ENCODE measurements at regions not wholly inside any gene's neighbourhood (a gene's known extent, or its start where the extent isn't known, plus 50 kb on each side); places are given as distances from the start of the nearest gene placed in this dataset.

DNA sequence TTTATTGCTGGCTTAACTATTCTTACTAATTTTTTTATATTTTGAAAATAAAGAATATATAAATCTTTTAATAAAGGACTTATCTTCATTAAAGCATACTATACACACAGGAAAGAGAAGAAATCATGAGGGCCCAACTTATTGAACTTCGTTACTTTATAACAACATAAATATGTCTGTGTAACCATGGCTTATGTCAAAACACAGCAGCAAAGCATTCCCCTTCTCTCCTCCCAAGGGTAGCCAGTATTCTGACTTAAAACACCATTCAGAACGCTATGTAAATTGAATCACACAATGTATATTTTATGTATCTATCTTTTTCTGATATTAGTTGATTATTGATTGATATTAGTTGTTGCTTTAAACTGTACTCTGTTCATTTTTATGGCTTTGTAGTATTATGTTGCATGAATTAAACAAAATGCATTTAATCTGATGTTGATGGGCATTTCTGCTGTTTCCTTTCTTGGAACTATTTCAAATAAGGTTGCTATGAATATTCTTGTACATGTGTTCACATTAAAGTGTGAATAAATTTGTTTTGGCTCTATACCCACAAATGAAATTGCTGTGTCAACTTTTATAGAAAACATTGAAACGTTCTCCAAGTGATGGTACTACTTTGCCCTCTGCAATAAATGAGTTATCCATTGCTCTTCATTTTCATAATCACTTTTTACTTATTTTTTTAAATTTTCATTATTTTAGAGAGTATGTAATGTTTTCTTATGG lies 188.7 kb downstream of the RND3 start:
- no peak overlapping the region for H2BK20ac ChIP-seq (ENCODE audit: low read depth, low read length, poor library complexity, severe bottlenecking)
- H3K79me2 ChIP-seq (ENCODE audit: insufficient read depth, low read length): no peaks in the 10 kb centered on the region
- no peaks in the 10 kb centered on the region for H3K4me1 ChIP-seq (ENCODE audit: insufficient read depth, low read length)
- no peak overlapping the region for H2BK15ac ChIP-seq (ENCODE audit: low read depth, low read length)
- H3K9me3 ChIP-seq (ENCODE audit: control insufficient read depth, low read depth, low read length): no peaks in the 10 kb centered on the region
- H3K14ac ChIP-seq (ENCODE audit: insufficient read depth, low read length): no peak overlapping the region
- no peak overlapping the region for H4K8ac ChIP-seq (replicated peaks; ENCODE audit: insufficient read length, low read depth, low read length)
- no peaks in the 10 kb centered on the region for H3K27me3 ChIP-seq (ENCODE audit: insufficient read depth, low read length)
- no peaks in the 10 kb centered on the region for H3K79me1 ChIP-seq (ENCODE audit: insufficient read depth, low read depth, low read length, poor library complexity, severe bottlenecking)
- no peak overlapping the region for H2AK5ac ChIP-seq (ENCODE audit: insufficient read length, low read length)
- TF ChIP-seq CTCF (conservative IDR thresholded peaks at IDR 0.05): no peak
- H2BK120ac ChIP-seq (ENCODE audit: low read depth, low read length, poor library complexity, severe bottlenecking): no peak overlapping the region
- H4K20me1 ChIP-seq (ENCODE audit: control insufficient read depth, insufficient read depth, insufficient read length): no peaks in the 10 kb centered on the region
- Mint-ChIP-seq H3K9me3 (peaks cover 25 to 27% of the 10 kb centered on the region in 2 experiments), H3K4me3 (no peak overlapping the region), H3K4me1 (no peaks in the 10 kb centered on the region), H3K27ac (no peak overlapping the region), H3K27me3 (ENCODE audit: low read depth) (no peaks in the 10 kb centered on the region), H3K36me3 (ENCODE audit: insufficient read depth in 1 of 3, low read depth in 3 of 3) (peaks cover 3 to 27% (median 17%) of the 10 kb centered on the region in 3 experiments; a peak in 6 of 7 replicates)
- no peak overlapping the region for H3K18ac ChIP-seq (ENCODE audit: insufficient read length, low read depth, low read length)
- H4K91ac ChIP-seq (ENCODE audit: insufficient read length, low read depth, low read length): no peak overlapping the region
- no peak for DNase-seq
- H2BK5ac ChIP-seq (ENCODE audit: insufficient read length, low read length): no peak overlapping the region
- WGBS (ENCODE audit: extremely low coverage, insufficient read length, low lambda C conversion rate): no CpG with 5 or more reads among the region's 3 CpGs
- no peak overlapping the region for H3T11ph ChIP-seq (ENCODE audit: low read length)
- no peak overlapping the region for H3K56ac ChIP-seq (ENCODE audit: insufficient read length, low read depth, low read length)
- H3K9ac ChIP-seq (ENCODE audit: extremely low read depth, insufficient read length, low read length): no peak overlapping the region
- H4K5ac ChIP-seq (ENCODE audit: insufficient read length, low read depth, low read length): no peak overlapping the region
- no peak overlapping the region for H3K4me2 ChIP-seq (ENCODE audit: insufficient read depth, insufficient read length, low read length)
- H3K23me2 ChIP-seq (ENCODE audit: insufficient read length, low read depth, low read length, poor library complexity, severe bottlenecking): no peaks in the 10 kb centered on the region
- no peak overlapping the region for H3K4ac ChIP-seq (ENCODE audit: low read depth, low read length)
- no peak overlapping the region for H3K23ac ChIP-seq (ENCODE audit: insufficient read length, low read depth, low read length)
- H2AFZ ChIP-seq (ENCODE audit: low read length): no peak overlapping the region
- no peak overlapping the region for H2BK12ac ChIP-seq (ENCODE audit: insufficient read length, low read depth, low read length)
- no peak overlapping the region for H3K27ac ChIP-seq (ENCODE audit: insufficient read length, low read depth, low read length)
